ENCODE measurements at regions not wholly inside any gene's neighbourhood (a gene's known extent, or its start where the extent isn't known, plus 50 kb on each side); places are given as distances from the start of the nearest gene placed in this dataset.

- TF ChIP-seq CTCF (IDR thresholded peaks at IDR 0.05; ENCODE audit: insufficient read depth, low read depth, low read length) = no peak
- TF ChIP-seq EZH2 (IDR thresholded peaks at IDR 0.05; ENCODE audit: insufficient read depth, low read length) = no peak
Measured at GRCh38 chr12:89786177-89786810, 77.7 kb upstream of the ATP2B1 start.
